Putamen (tissue), 1 donor: ENCODE measurements at regions not wholly inside any gene's neighbourhood (a gene's known extent, or its start where the extent isn't known, plus 50 kb on each side); places are given as distances from the start of the nearest gene placed in this dataset.
"Not testable (repeated sequence)": the region's sequence is repeated elsewhere in the genome, so short reads cannot be mapped to it uniquely, and the experiment has no call there.

Experiments
- DNase-seq: peaks from one replicate; pipeline ENCODE4 v3.0.0-alpha.2; 2016; ENCODE audit warnings: low spot score

GRCh38 chr20:52008874-52009273, 182.7 kb downstream of the ZFP64 start:
- DNase-seq: no peak

GRCh38 chr20:52004715-52005114, 186.9 kb downstream of the ZFP64 start:
- DNase-seq: peak; percentile 48

GRCh38 chr20:52004018-52004417, 187.6 kb downstream of the ZFP64 start:
- no peak for DNase-seq

- no peak for DNase-seq
Observed at GRCh38 chr20:52003415-52003814, 188.2 kb downstream of the ZFP64 start.

GRCh38 chr20:52001999-52002666, 189.4 kb downstream of the ZFP64 start:
- no peak for DNase-seq

- not testable (repeated sequence) for DNase-seq
Observed at GRCh38 chr20:51997281-51997936, 194.2 kb downstream of the ZFP64 start.

GRCh38 chr20:51995551-51995951, 193.2 kb upstream of the SALL4 start:
- no peak for DNase-seq

- no peak for DNase-seq
Observed at GRCh38 chr20:51994751-51995417, 192.6 kb upstream of the SALL4 start.

- no peak for DNase-seq
Observed at GRCh38 chr20:51987812-51988211, 185.5 kb upstream of the SALL4 start.

- no peak for DNase-seq
Observed at GRCh38 chr20:51985013-51985415, 182.7 kb upstream of the SALL4 start.

- DNase-seq: no peak
Observed at GRCh38 chr20:51980277-51980676, 178.0 kb upstream of the SALL4 start.

- no peak for DNase-seq
Observed at GRCh38 chr20:51979226-51979625, 176.9 kb upstream of the SALL4 start.

GRCh38 chr20:51978070-51978501, 175.8 kb upstream of the SALL4 start:
- DNase-seq: no peak

GRCh38 chr20:51972056-51972455, 169.7 kb upstream of the SALL4 start:
- DNase-seq: no peak

- no peak for DNase-seq
Observed at GRCh38 chr20:51970858-51971257, 168.5 kb upstream of the SALL4 start.

- no peak for DNase-seq
Observed at GRCh38 chr20:51969191-51969590, 166.9 kb upstream of the SALL4 start.

- no peak for DNase-seq
Observed at GRCh38 chr20:51968151-51968550, 165.8 kb upstream of the SALL4 start.

GRCh38 chr20:51966296-51966971, 164.1 kb upstream of the SALL4 start:
- peak; percentile 10 for DNase-seq

- DNase-seq: no peak
Observed at GRCh38 chr20:51961964-51962761, 159.8 kb upstream of the SALL4 start.

- no peak for DNase-seq
Observed at GRCh38 chr20:51960047-51960675, 157.8 kb upstream of the SALL4 start.

- no peak for DNase-seq
Observed at GRCh38 chr20:51959066-51959542, 156.8 kb upstream of the SALL4 start.
